ENCODE measurements at regions not wholly inside any gene's neighbourhood (a gene's known extent, or its start where the extent isn't known, plus 50 kb on each side); places are given as distances from the start of the nearest gene placed in this dataset.

DNA sequence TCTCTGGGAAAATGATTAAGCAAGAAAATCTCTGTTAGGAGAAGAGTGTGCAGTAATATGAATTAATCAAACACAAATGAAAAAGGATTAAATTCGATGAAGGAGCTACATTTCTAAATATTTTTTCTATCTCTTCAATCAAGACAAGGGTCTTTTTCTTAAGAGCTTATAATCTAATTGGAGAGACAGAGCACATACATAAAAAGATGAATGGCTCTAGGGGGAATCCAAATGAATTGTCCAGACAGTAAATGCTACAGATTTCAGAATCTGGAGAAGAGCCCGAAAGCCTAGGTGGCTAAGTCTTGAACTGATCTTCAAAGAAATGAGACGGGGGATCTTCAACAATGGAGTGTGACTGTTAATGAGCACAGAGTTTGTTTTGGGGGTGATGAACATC is 723.6 kb downstream of the UTRN start:
- no peak overlapping the region for H4K8ac ChIP-seq (ENCODE audit: extremely low read depth, insufficient read depth, low read length)
- POLR2A ChIA-PET (ENCODE audit: partially characterized antibody), result no interaction called here
- no peak for DNase-seq (ENCODE audit: low read depth in 1 of 2, low spot score in 2 of 2)
- H4K20me1 ChIP-seq (replicated peaks in 1 of 2; ENCODE audit: control insufficient read depth in 1 of 2, insufficient read depth in 2 of 2, low read length in 2 of 2), result no peaks in the 10 kb centered on the region
- H3K27me3 ChIP-seq (replicated peaks in 1 of 4; ENCODE audit: control insufficient read depth in 3 of 4, extremely low read depth in 1 of 4, insufficient read depth in 3 of 4, low read length in 3 of 4), result no peaks in the 10 kb centered on the region
- H3K27ac ChIP-seq (ENCODE audit: low read depth, low read length), result no peak overlapping the region
- CTCF ChIA-PET (ENCODE audit: partially characterized antibody), result interaction anchor here (0.6 to 1.7 kb wide), 4 partner anchors 10 to 207 kb away, joined by 3 to 5 read pairs (median 3); no protein-coding TSS in a partner anchor
- H2BK20ac ChIP-seq (ENCODE audit: low read length), result no peak overlapping the region
- H2BK120ac ChIP-seq (replicated peaks; ENCODE audit: low read depth, low read length), result no peak overlapping the region
- H2BK12ac ChIP-seq (ENCODE audit: low read depth, low read length), result no peak overlapping the region
- H3K79me1 ChIP-seq (ENCODE audit: low read depth, low read length), result no peaks in the 10 kb centered on the region
- H4K91ac ChIP-seq (replicated peaks; ENCODE audit: insufficient read length, low read length), result no peak overlapping the region
- no peak overlapping the region for H3K4me3 ChIP-seq (ENCODE audit: extremely low read depth in 1 of 4, insufficient read depth in 2 of 4, low read depth in 3 of 4, low read length in 4 of 4)
- H2BK5ac ChIP-seq (ENCODE audit: low read depth, low read length), result no peak overlapping the region
- no peak overlapping the region for H3K56ac ChIP-seq (replicated peaks; ENCODE audit: insufficient read length, low read depth, low read length)
- no peak overlapping the region for H3K14ac ChIP-seq (ENCODE audit: insufficient read length)
- FAIRE-seq, result no peak
- WGBS, 2 experiments (ENCODE audit: extremely low coverage in 1 of 2, insufficient coverage in 1 of 2, insufficient read length in 1 of 2, insufficient replicate concordance in 2 of 2, low coverage in 1 of 2, low lambda C conversion rate in 2 of 2, missing lambda C conversion rate in 1 of 2), result 92% methylated on average over 3 of the region's 3 CpGs; no CpG with 5 or more reads in 1 of the 2 experiments
- no peak overlapping the region for H3K4ac ChIP-seq (replicated peaks; ENCODE audit: insufficient read length, low read depth, low read length)
- H2AK5ac ChIP-seq (ENCODE audit: low read depth, low read length), result no peak overlapping the region
- H2BK15ac ChIP-seq (ENCODE audit: low read length), result no peak overlapping the region
- no peak overlapping the region for H4K5ac ChIP-seq (ENCODE audit: insufficient read length, low read depth, low read length)
- no peak overlapping the region for H3K9ac ChIP-seq (replicated peaks in 1 of 4; ENCODE audit: extremely low read depth in 1 of 4, low read depth in 3 of 4, low read length in 3 of 4)
- no peaks in the 10 kb centered on the region for H3K23me2 ChIP-seq (ENCODE audit: low read depth, low read length)
- TF ChIP-seq GTF2F1 (IDR thresholded peaks at IDR 0.05; ENCODE audit: borderline replicate concordance, low read depth, low read length), result no peak
- H3K18ac ChIP-seq (ENCODE audit: extremely low read depth, low read length), result no peak overlapping the region
- H3K36me3 ChIP-seq (ENCODE audit: control insufficient read depth in 2 of 4, insufficient read depth in 4 of 4, low read length in 3 of 4), result no peaks in the 10 kb centered on the region
- H2AFZ ChIP-seq (ENCODE audit: low read length), result no peak overlapping the region
- peaks cover 0 to 5% (median 2%) of the 10 kb centered on the region in 4 experiments; a peak in 3 of 7 replicates for H3K4me1 ChIP-seq (replicated peaks in 1 of 4; ENCODE audit: control insufficient read depth in 3 of 4, insufficient read depth in 4 of 4, low read length in 3 of 4)
- no peak overlapping the region for H3K23ac ChIP-seq (ENCODE audit: insufficient read length)
- no peaks in the 10 kb centered on the region for H3K9me3 ChIP-seq (ENCODE audit: insufficient read depth in 2 of 2, low read depth in 1 of 2, low read length in 1 of 2)
- H3K79me2 ChIP-seq (ENCODE audit: control insufficient read depth in 1 of 2, insufficient read depth in 2 of 2, low read length in 2 of 2), result no peaks in the 10 kb centered on the region
- no peak overlapping the region for H3K4me2 ChIP-seq (ENCODE audit: insufficient read depth in 1 of 2, low read depth in 2 of 2, low read length in 2 of 2)

Measured in H1 (cell line).